GM23248 (cell line): ENCODE measurements at regions not wholly inside any gene's neighbourhood (a gene's known extent, or its start where the extent isn't known, plus 50 kb on each side); places are given as distances from the start of the nearest gene placed in this dataset.

Source experiments
- EZH2 ChIP-seq: fragments of 200-600 bp; sonication (generic); IDR thresholded peaks from 2 replicates; pipeline ENCODE4 v1.6.1; 2018; ENCODE audit warnings: antibody characterized with exemption, mild to moderate bottlenecking; ENCODE audit not compliant: insufficient read depth, poor library complexity, severe bottlenecking
- EZH2phosphoT487 ChIP-seq: fragments of 200-600 bp; sonication (generic); IDR thresholded peaks from 2 replicates; pipeline ENCODE4 v1.6.1; 2018; ENCODE audit warnings: antibody characterized with exemption, moderate library complexity, mild to moderate bottlenecking, low read depth; ENCODE audit not compliant: insufficient read depth

GRCh38 chr2:869357-869871 lies 81.2 kb upstream of the SNTG2 start:
- TF ChIP-seq EZH2phosphoT487 (no peak), EZH2 (no peak)
